HepG2 (cell line): ENCODE measurements at regions not wholly inside any gene's neighbourhood (a gene's known extent, or its start where the extent isn't known, plus 50 kb on each side); places are given as distances from the start of the nearest gene placed in this dataset.

Experiments
- ATAC-seq: fragments of 200-7000 bp; cut with Tn5 transposase; 3 replicates; pipeline ENCODE4 v1.9.1; 2020; ENCODE audit warnings: mild to moderate bottlenecking, moderate library complexity
- BruUV-seq: library from RNA; stranded (reverse); fragments of 400-500 nt; replicated peaks from 2 replicates; lab custom pipeline; 2021; lab: Mats Ljungman, UMichigan
- CTCF ChIA-PET: fragments of 300-600 bp; formaldehyde crosslinking; extraction: SDS; loops from one replicate; lab custom pipeline; 2021; ENCODE audit warnings: low total read pairs, inconsistent platforms, low intra/inter-chr PET ratio; lab: Yijun Ruan, JAX
- POLR2A ChIA-PET: fragments of 350-600 bp; sonication (Branson Sonifier 250); formaldehyde crosslinking; loops from one replicate; lab custom pipeline; 2020; ENCODE audit warnings: antibody characterized with exemption, inconsistent platforms; lab: Yijun Ruan, JAX
- DNase-seq: peaks from one replicate; pipeline ENCODE4 v3.0.0-alpha.2; 2015; ENCODE audit warnings: low spot score
- FAIRE-seq: peaks from 3 replicates; lab custom pipeline; 2011; peaks lifted over from hg19 to GRCh38; lab: Jason Lieb, UNC
- H2AFZ ChIP-seq: one replicate; pipeline ENCODE4 v1.6.1; 2011; ENCODE audit warnings: low read length, inconsistent platforms
- H3K27ac ChIP-seq: fragments of 300-600 bp; 3 replicates; pipeline ENCODE4 v1.8.0; 2011; ENCODE audit warnings: mixed run types, mild to moderate bottlenecking, mixed read lengths, low read length, inconsistent platforms; ENCODE audit not compliant: insufficient read depth; ENCODE audit errors: extremely low read length
- H3K27me3 ChIP-seq, 2 experiments: fragments of 200-600 bp in 1 of 2; 2 replicates in 1 of 2; 3 replicates in 1 of 2; pipeline versions ENCODE4 v1.6.0 to v1.8.0; 2011; ENCODE audit warnings: low read length in 2 of 2, mild to moderate bottlenecking in 2 of 2, moderate library complexity in 2 of 2, inconsistent platforms in 1 of 2; ENCODE audit not compliant: insufficient read depth in 2 of 2, control insufficient read depth in 1 of 2
- H3K36me3 ChIP-seq, 2 experiments: fragments of 200-600 bp in 1 of 2; replicated peaks in 1 of 2; 2 replicates in 1 of 2; 3 replicates in 1 of 2; pipeline versions ENCODE4 v1.5.1 to v1.8.0; 2011; ENCODE audit warnings: low read length in 2 of 2, inconsistent platforms in 1 of 2; ENCODE audit not compliant: insufficient read depth in 2 of 2, control insufficient read depth in 1 of 2
- H3K4me1 ChIP-seq: 2 replicates; pipeline ENCODE4 v1.5.1; 2012; ENCODE audit warnings: low read length, inconsistent platforms; ENCODE audit not compliant: insufficient read depth
- H3K4me2 ChIP-seq: 2 replicates; pipeline ENCODE4 v1.6.0; 2011; ENCODE audit warnings: low read depth, low read length, inconsistent platforms
- H3K4me3 ChIP-seq, 3 experiments: fragments of 200-600 bp in 1 of 3; sonication (generic), shearing (Covaris generic) in 1 of 3; replicated peaks in 1 of 3; 2 replicates each; pipeline ENCODE4 v1.5.1; 2011 to 2016; ENCODE audit warnings: low read length in 3 of 3, inconsistent platforms in 2 of 3, low read depth in 2 of 3, mild to moderate bottlenecking in 2 of 3, control low read depth in 1 of 3, mixed read lengths in 1 of 3; ENCODE audit not compliant: insufficient read depth in 1 of 3
- H3K79me2 ChIP-seq: one replicate; pipeline ENCODE4 v1.6.1; 2011; ENCODE audit warnings: low read length, inconsistent platforms; ENCODE audit not compliant: insufficient read depth
- H3K9ac ChIP-seq: 2 replicates; pipeline ENCODE4 v1.6.0; 2011; ENCODE audit warnings: mild to moderate bottlenecking, low read depth, low read length, inconsistent platforms; ENCODE audit not compliant: insufficient read depth
- H3K9me3 ChIP-seq: 2 replicates; pipeline ENCODE4 v1.5.1; 2012; ENCODE audit warnings: mild to moderate bottlenecking, low read length
- H4K20me1 ChIP-seq: 2 replicates; pipeline ENCODE4 v1.6.0; 2011; ENCODE audit warnings: inconsistent platforms, mild to moderate bottlenecking, low read length, moderate library complexity; ENCODE audit not compliant: insufficient read depth
- BRCA1 ChIP-seq: sonication (generic); formaldehyde crosslinking; IDR thresholded peaks from 2 replicates; pipeline ENCODE4 v1.4.0; 2020; ENCODE audit warnings: missing genetic modification reagents
- DMAP1 ChIP-seq: IDR thresholded peaks from 2 replicates; pipeline ENCODE4 v1.6.1; 2016
- NFATC3 ChIP-seq: sonication (generic); formaldehyde crosslinking; IDR thresholded peaks from 2 replicates; pipeline ENCODE4 v1.5.1; 2020; ENCODE audit warnings: mild to moderate bottlenecking, missing genetic modification reagents
- RERE ChIP-seq: IDR thresholded peaks from 2 replicates; pipeline ENCODE4 v1.6.1; 2016; ENCODE audit warnings: low read depth, missing genetic modification reagents, missing compliant biosample characterization
- SETDB1 ChIP-seq: sonication (generic); formaldehyde crosslinking; IDR thresholded peaks from 2 replicates; pipeline ENCODE4 v1.5.1; 2020; ENCODE audit warnings: missing genetic modification reagents, mild to moderate bottlenecking, borderline replicate concordance
- SPEN ChIP-seq: sonication (generic); formaldehyde crosslinking; IDR thresholded peaks from 2 replicates; pipeline ENCODE4 v1.5.1; 2020; ENCODE audit warnings: low read depth, mild to moderate bottlenecking, missing genetic modification reagents
- ZNF225 ChIP-seq: sonication (generic); formaldehyde crosslinking; IDR thresholded peaks from 2 replicates; pipeline ENCODE4 v1.4.0; 2020; ENCODE audit warnings: mild to moderate bottlenecking, missing genetic modification reagents
- ZNF235 ChIP-seq: sonication (generic); formaldehyde crosslinking; IDR thresholded peaks from 2 replicates; pipeline ENCODE4 v1.8.1; 2023; ENCODE audit warnings: mild to moderate bottlenecking, missing genetic modification reagents, borderline replicate concordance
- ZNF3 ChIP-seq: IDR thresholded peaks from 2 replicates; pipeline ENCODE4 v1.7.0; 2017; ENCODE audit warnings: inconsistent platforms
- ZNF569 ChIP-seq: sonication (generic); formaldehyde crosslinking; IDR thresholded peaks from 2 replicates; pipeline ENCODE4 v1.5.0; 2020; ENCODE audit warnings: mild to moderate bottlenecking, missing genetic modification reagents, moderate library complexity, borderline replicate concordance
- WGBS: methylation state at CpG from one replicate; pipeline ENCODE4 v1.1.6; 2017; ENCODE audit warnings: low lambda C conversion rate; 5-methylcytosine and 5-hydroxymethylcytosine counted together
- in situ Hi-C: cut with HindIII; loops from 2 replicates; pipeline ENCODE4 v1.10.0; 2017; ENCODE audit warnings: low pct_unique_long_range_greater_than_20kb; ENCODE audit not compliant: extremely low pct_ligation_motif_present
- intact Hi-C: fragments of 100-400 bp; cut with micrococcal nuclease; formaldehyde crosslinking; loops from one replicate; pipeline ENCODE4 v1.10.0; 2022; ENCODE audit not compliant: unreplicated experiment
- TF ChIP-seq, protein P1 (sequence below): sonication (generic); formaldehyde crosslinking; IDR thresholded peaks from 2 replicates; pipeline ENCODE4 v1.4.0; 2020; ENCODE audit warnings: missing genetic modification reagents
- TF ChIP-seq, protein P2 (sequence below): sonication (generic); formaldehyde crosslinking; IDR thresholded peaks from 2 replicates; pipeline ENCODE4 v1.4.0; 2020; ENCODE audit warnings: missing genetic modification reagents

DNA sequence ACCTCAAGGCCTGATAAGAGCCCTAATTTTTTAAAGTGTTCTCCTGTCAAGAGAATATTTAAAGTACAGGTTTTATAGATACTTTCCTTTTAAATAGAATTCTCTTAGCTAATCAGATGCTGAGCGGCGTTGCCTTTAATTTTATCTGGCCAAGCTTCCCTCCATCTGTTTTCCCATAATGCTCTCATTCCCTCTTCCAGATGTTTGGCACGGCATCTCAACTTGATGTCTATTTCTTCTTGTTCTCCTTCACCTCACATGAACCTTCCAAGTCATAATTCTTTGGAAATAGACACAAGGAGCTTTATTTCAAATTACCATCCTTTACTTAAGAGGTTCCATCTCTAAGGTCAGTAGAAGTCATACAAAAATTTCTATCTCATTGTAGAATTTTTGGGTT lies 76.1 kb upstream of the CPO start:
- Histone ChIP-seq H2AFZ (no peak overlapping the region), H3K9me3 (no peaks in the 10 kb centered on the region), H3K4me1 (no peaks in the 10 kb centered on the region), H3K4me2 (no peak overlapping the region), H3K36me3 (no peaks in the 10 kb centered on the region), H3K27ac (no peak overlapping the region), H3K27me3 (no peaks in the 10 kb centered on the region), H4K20me1 (no peaks in the 10 kb centered on the region), H3K9ac (no peak overlapping the region), H3K4me3 (no peak overlapping the region)
- intact Hi-C loops: no loop called here
- CTCF ChIA-PET: no interaction called here
- POLR2A ChIA-PET: no interaction called here
- FAIRE-seq: no peak
- in situ Hi-C loops: no loop called here
- no TSS peak for BruUV-seq
- 56% methylated on average over 3 of the region's 3 CpGs for WGBS
- no peak for ATAC-seq
- TF ChIP-seq ZNF225 (no peak), ZNF3 (no peak)
- TF ChIP-seq, all 625 proteins: peak for 0
- no peak for DNase-seq
- no peaks in the 10 kb centered on the region for H3K79me2 ChIP-seq

DNA sequence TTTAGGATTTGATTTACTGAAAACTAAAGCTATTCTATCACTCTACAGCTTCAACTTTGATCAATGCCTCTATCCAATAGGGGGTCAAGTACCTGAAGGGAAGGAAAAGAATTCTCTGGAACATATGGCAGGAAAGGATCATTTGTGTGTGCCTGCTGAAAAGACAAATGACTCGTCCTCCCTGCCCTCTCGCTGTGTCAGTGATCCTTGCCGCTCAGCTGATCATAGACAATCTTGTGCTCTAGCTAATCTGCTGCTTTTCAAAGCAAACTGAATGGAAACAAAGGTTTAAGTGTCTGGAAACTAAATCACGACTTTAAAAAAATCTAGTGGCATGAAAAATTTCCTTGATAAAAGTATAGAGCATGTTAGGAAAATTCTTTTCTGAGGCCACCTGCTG lies 75.6 kb upstream of the CPO start:
- no TSS peak for BruUV-seq
- no peak overlapping the region for H2AFZ ChIP-seq
- no peaks in the 10 kb centered on the region for H3K79me2 ChIP-seq
- no peak overlapping the region for H3K27ac ChIP-seq
- ChIA-PET CTCF (no interaction called here), POLR2A (no interaction called here)
- FAIRE-seq (no peak), DNase-seq (no peak), ATAC-seq (no peak)
- H3K9ac ChIP-seq: no peak overlapping the region
- no peaks in the 10 kb centered on the region for H3K9me3 ChIP-seq
- H3K36me3 ChIP-seq: no peaks in the 10 kb centered on the region
- H3K4me3 ChIP-seq: no peak overlapping the region
- H4K20me1 ChIP-seq: no peaks in the 10 kb centered on the region
- no peaks in the 10 kb centered on the region for H3K27me3 ChIP-seq
- 37% methylated on average over 4 of the region's 4 CpGs for WGBS
- in situ Hi-C loops (no loop called here), intact Hi-C loops (no loop called here)
- H3K4me2 ChIP-seq: no peak overlapping the region
- no peaks in the 10 kb centered on the region for H3K4me1 ChIP-seq
- TF ChIP-seq ZNF3 (no peak), ZNF569 (CRISPR knock-in tag) (no peak), BRCA1 (CRISPR knock-in tag) (no peak), DMAP1 (CRISPR knock-in tag) (no peak), ZNF235 (no peak), NFATC3 (CRISPR knock-in tag) (no peak), SPEN (no peak), SETDB1 (CRISPR knock-in tag) (no peak), RERE (CRISPR knock-in tag) (no peak)
- TF ChIP-seq, protein P1, sequence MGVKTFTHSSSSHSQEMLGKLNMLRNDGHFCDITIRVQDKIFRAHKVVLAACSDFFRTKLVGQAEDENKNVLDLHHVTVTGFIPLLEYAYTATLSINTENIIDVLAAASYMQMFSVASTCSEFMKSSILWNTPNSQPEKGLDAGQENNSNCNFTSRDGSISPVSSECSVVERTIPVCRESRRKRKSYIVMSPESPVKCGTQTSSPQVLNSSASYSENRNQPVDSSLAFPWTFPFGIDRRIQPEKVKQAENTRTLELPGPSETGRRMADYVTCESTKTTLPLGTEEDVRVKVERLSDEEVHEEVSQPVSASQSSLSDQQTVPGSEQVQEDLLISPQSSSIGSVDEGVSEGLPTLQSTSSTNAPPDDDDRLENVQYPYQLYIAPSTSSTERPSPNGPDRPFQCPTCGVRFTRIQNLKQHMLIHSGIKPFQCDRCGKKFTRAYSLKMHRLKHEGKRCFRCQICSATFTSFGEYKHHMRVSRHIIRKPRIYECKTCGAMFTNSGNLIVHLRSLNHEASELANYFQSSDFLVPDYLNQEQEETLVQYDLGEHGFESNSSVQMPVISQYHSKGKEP (CRISPR knock-in tag): no peak
- TF ChIP-seq, protein P2, sequence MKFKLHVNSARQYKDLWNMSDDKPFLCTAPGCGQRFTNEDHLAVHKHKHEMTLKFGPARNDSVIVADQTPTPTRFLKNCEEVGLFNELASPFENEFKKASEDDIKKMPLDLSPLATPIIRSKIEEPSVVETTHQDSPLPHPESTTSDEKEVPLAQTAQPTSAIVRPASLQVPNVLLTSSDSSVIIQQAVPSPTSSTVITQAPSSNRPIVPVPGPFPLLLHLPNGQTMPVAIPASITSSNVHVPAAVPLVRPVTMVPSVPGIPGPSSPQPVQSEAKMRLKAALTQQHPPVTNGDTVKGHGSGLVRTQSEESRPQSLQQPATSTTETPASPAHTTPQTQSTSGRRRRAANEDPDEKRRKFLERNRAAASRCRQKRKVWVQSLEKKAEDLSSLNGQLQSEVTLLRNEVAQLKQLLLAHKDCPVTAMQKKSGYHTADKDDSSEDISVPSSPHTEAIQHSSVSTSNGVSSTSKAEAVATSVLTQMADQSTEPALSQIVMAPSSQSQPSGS (CRISPR knock-in tag): no peak
